LNCaP clone FGC (cell line): ENCODE measurements at regions not wholly inside any gene's neighbourhood (a gene's known extent, or its start where the extent isn't known, plus 50 kb on each side); places are given as distances from the start of the nearest gene placed in this dataset.

ENCODE experiments used
- DNase-seq: peaks from one replicate; pipeline ENCODE4 v3.0.0-alpha.2; 2011; ENCODE audit warnings: low read depth
- H3K4me3 ChIP-seq: 2 replicates; pipeline ENCODE4 v1.5.1; 2011; ENCODE audit warnings: mild to moderate bottlenecking, low read depth, low read length, control low read depth
- CTCF ChIP-seq: IDR thresholded peaks from 2 replicates; pipeline ENCODE4 v1.5.1; 2012; ENCODE audit warnings: mild to moderate bottlenecking; ENCODE audit not compliant: control insufficient read depth, insufficient read depth; ENCODE audit errors: extremely low read depth

- TF ChIP-seq CTCF = no peak
- H3K4me3 ChIP-seq = no peak overlapping the region
- DNase-seq = no peak
Observed at GRCh38 chr3:86748015-86748414, 242.9 kb downstream of the VGLL3 start.

DNA sequence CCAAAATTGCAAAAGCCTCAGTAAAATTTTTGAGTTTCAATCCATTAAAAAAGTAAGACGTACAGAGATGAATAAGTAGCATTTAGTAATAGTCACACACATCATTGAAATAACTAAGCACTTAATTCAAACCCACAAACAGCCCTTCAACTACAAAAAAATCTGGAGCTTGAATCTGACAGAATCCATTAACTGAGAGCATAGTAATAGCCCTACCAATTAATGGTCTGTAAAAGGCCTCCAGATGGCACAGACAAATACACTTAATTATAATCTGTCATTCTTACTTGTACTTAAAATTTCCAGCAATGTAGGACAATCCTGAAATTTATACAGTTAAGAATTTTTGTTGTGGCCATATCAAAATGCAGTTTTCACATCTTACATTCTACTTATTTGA lies 246.9 kb downstream of the VGLL3 start:
- DNase-seq = no peak
- no peak for TF ChIP-seq CTCF
- no peak overlapping the region for H3K4me3 ChIP-seq

- TF ChIP-seq CTCF = no peak
- no peak for DNase-seq
Observed at GRCh38 chr3:86743233-86743632, 247.7 kb downstream of the VGLL3 start.

DNA sequence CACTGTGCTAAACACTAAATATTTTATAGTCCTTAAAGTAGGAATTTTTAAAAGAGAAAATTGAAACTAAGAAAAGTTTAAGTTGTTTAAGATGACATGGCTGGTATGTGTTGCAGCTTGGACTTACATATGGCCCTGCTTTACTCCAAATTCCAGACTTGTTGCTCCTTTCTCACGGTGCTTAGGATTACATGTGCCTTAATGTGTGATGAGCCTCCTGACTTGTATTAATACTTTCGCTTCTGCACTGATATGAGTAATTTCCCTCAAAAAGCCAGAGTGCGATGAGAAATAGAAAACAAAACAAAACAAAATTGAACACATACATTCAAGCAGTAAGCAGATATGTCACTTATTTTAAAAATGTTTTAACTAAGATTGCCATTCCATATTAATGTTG lies 250.2 kb downstream of the VGLL3 start:
- H3K4me3 ChIP-seq = no peak overlapping the region
- DNase-seq = no peak
- TF ChIP-seq CTCF = no peak

More at GRCh38 chr3:86743233-86743632, 247.7 kb downstream of the VGLL3 start:
- H3K4me3 ChIP-seq = no peak overlapping the region

GRCh38 chr3:86739244-86739643 lies 251.7 kb downstream of the VGLL3 start:
- no peak for TF ChIP-seq CTCF
- H3K4me3 ChIP-seq = no peak overlapping the region
- DNase-seq = no peak

GRCh38 chr3:86738684-86739083 lies 252.3 kb downstream of the VGLL3 start:
- no peak overlapping the region for H3K4me3 ChIP-seq
- no peak for TF ChIP-seq CTCF
- no peak for DNase-seq

DNA sequence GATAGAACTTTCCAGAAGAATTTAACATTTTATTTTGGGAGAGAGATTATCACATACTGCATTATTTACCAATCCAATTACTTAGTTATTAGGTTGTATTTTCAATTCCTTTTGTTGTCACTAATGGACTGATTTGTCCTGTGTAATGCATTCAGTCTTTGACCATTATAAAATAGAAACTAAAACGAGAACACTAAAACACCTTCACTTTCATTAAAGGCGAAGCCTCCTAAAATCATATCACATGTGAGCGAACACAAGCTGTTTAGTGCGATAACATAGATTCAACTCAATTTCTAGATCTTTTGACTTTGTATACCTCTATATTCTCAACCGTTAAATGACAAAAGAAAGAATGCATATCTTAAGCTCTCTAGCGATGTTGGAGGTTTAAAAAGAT lies 253.4 kb downstream of the VGLL3 start:
- DNase-seq = no peak
- no peak overlapping the region for H3K4me3 ChIP-seq
- no peak for TF ChIP-seq CTCF
